ENCODE measurements at regions not wholly inside any gene's neighbourhood (a gene's known extent, or its start where the extent isn't known, plus 50 kb on each side); places are given as distances from the start of the nearest gene placed in this dataset.

DNA sequence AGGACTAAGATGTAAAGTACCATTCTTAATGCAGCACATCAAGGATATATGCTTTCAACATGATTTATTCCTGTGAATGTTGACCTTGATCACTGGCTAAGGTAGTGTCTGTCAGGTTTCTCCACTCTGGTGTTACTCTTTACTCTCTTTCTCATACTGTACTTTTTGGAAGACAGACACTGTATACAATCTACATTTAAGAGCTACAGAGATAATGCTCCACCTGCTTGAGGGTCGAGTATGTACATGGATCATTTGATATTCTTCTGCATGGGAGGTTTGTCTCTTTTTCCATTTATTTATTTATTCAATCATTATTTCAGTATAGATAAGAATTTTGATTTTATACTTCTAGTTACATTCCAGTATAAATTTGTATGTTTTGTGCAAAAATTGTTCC, 199.5 kb upstream of the RGPD4 start:
- TF ChIP-seq CTCF (IDR thresholded peaks at IDR 0.05) (no peak), EZH2 (IDR thresholded peaks at IDR 0.05; ENCODE audit: borderline replicate concordance, insufficient read depth, low read depth, low read length, poor library complexity, severe bottlenecking) (no peak)

All from B cell (primary cell).